ENCODE measurements at regions not wholly inside any gene's neighbourhood (a gene's known extent, or its start where the extent isn't known, plus 50 kb on each side); places are given as distances from the start of the nearest gene placed in this dataset.

DNA sequence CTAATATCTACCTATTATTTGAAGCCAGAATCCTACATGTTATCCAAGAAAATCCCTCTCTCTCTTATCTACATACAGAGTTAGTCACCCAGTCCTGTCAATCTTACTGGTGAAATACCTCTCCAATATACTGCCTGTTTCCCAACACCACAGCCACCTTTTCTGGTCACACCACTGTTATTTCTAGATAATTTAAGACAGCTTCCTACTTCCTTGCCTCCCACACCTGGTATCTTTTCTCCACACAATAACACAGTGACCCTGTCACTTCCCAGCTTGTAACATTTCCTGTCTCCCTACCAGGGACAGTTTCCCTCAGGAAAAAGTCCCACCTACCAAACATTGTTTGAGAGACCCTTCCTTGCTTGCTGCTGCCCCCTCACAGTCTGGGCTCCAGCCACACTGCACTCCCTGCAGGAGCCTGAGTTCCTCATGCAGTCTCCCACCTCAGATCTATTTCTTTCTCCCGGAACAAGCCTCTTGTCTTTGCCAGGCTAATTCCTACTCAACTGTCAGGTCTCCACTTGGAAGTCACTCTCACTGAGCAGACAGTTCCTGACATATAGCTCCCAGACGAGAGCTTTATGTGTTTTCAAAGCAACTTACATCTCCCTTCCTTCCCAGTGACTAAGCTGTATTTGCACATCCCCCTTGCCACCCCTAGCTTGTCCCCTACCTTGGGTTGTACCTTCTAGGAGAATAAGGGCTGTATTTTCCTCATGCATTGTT, 73.6 kb upstream of the QRFPR start:
- DNase-seq (ENCODE audit: low read depth, low spot score), result no peak
- in situ Hi-C loops (cut with HindIII; ENCODE audit: low sequenced_read_pairs), result no loop called here
- TF ChIP-seq, protein P1, sequence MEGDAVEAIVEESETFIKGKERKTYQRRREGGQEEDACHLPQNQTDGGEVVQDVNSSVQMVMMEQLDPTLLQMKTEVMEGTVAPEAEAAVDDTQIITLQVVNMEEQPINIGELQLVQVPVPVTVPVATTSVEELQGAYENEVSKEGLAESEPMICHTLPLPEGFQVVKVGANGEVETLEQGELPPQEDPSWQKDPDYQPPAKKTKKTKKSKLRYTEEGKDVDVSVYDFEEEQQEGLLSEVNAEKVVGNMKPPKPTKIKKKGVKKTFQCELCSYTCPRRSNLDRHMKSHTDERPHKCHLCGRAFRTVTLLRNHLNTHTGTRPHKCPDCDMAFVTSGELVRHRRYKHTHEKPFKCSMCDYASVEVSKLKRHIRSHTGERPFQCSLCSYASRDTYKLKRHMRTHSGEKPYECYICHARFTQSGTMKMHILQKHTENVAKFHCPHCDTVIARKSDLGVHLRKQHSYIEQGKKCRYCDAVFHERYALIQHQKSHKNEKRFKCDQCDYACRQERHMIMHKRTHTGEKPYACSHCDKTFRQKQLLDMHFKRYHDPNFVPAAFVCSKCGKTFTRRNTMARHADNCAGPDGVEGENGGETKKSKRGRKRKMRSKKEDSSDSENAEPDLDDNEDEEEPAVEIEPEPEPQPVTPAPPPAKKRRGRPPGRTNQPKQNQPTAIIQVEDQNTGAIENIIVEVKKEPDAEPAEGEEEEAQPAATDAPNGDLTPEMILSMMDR (IDR thresholded peaks at IDR 0.05; ENCODE audit: low read depth, low read length), result no peak

DNA sequence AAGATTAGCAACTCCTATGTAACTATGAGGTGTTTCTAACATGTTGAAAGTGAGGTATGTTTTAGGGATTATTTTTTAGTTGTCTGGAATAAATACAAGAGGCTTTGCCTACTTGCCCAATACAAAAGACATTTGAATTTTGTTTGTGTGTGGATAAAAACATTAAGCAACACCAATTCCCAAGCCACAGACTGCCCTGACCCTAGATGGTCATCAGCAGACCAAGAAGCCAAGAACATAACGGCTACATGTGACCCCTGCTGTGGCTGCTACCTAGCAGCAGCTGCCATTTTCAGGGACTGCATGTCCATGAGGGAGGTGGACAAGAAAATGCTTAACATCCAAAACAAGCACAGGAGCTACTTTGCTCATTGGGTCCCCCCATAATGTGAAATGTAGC, 70.5 kb upstream of the QRFPR start:
- no peak overlapping the region for H3K4me3 ChIP-seq (ENCODE audit: low read depth, low read length)
- in situ Hi-C loops (cut with HindIII; ENCODE audit: low sequenced_read_pairs), result no loop called here
- TF ChIP-seq, protein P1 (IDR thresholded peaks at IDR 0.05; ENCODE audit: low read depth, low read length), result no peak
- no peak for DNase-seq (ENCODE audit: low read depth, low spot score)

More for the DNA sequence above, 73.6 kb upstream of the QRFPR start:
- no peak overlapping the region for H3K4me3 ChIP-seq (ENCODE audit: low read depth, low read length)

DNA sequence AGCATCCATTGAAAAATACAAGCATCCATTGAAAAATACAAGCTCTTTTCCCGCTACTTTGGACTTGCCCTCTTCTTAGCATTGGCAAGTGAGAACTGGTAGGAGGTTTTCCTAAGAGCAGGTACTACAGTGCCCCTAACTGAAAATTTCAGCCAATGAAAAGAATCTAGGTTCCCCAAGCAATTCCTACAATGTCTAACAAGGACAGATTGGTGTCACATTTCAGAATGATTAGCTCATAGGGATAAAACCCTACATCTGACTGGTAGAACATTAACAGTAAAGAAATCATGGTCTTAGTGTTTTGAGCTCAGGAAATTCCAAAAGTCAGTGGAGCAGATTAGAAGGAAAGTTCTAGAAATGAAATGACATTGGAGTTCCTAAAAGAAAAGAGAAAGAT, 68.6 kb upstream of the QRFPR start:
- DNase-seq (ENCODE audit: low read depth, low spot score), result no peak
- in situ Hi-C loops (cut with HindIII; ENCODE audit: low sequenced_read_pairs), result no loop called here
- no peak overlapping the region for H3K4me3 ChIP-seq (ENCODE audit: low read depth, low read length)
- TF ChIP-seq, protein P1 (IDR thresholded peaks at IDR 0.05; ENCODE audit: low read depth, low read length), result no peak

DNA sequence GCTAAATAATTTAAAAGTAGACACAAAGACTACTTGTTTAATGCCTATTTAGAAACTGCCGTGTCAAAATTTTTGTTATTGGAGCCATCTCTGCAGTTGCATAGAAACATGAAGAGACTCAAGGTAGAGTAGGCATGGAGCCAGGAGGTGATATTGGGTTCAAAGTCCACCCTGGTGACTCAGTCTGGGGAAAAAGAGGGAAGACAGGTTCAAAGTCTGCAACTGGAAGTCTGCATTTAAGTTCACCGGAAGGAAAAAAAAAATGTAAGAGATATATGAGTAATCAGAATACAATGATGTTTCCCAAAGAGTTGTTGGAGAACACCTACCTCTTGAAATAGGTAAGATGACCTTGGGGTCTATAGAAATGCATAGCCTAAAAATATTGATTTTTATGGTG, 67.4 kb upstream of the QRFPR start:
- in situ Hi-C loops (cut with HindIII; ENCODE audit: low sequenced_read_pairs), result no loop called here
- TF ChIP-seq, protein P1 (IDR thresholded peaks at IDR 0.05; ENCODE audit: low read depth, low read length), result no peak
- DNase-seq (ENCODE audit: low read depth, low spot score), result no peak
- H3K4me3 ChIP-seq (ENCODE audit: low read depth, low read length), result no peak overlapping the region

DNA sequence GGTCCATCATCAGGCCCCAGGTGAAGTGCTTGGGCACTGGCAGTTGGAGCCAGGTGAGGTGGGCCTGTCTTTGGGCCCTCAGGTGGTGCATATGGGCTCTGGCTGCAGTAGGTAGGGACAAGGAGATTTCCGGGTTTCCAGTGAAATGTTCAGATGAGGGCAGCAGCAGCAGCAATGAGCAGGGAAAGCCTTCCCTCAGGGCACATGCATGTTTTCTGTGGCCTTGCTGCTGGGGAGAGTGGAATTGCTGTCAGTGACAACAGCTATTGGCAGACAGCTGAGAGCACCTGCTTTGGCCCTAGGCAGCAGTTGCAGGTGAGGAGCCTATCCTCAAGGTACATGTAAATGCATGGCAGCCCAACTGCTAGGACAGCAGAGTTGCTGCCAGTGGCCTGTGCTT, 58.9 kb upstream of the QRFPR start:
- TF ChIP-seq, protein P1 (IDR thresholded peaks at IDR 0.05; ENCODE audit: low read depth, low read length), result no peak
- in situ Hi-C loops (cut with HindIII; ENCODE audit: low sequenced_read_pairs), result no loop called here
- H3K4me3 ChIP-seq (ENCODE audit: low read depth, low read length), result no peak overlapping the region
- DNase-seq (ENCODE audit: low read depth, low spot score), result no peak
